ENCODE measurements at regions not wholly inside any gene's neighbourhood (a gene's known extent, or its start where the extent isn't known, plus 50 kb on each side); places are given as distances from the start of the nearest gene placed in this dataset.

- TF ChIP-seq CTCF (IDR thresholded peaks at IDR 0.05; ENCODE audit: insufficient read depth, low read length) (no peak), REST (IDR thresholded peaks at IDR 0.05; ENCODE audit: insufficient replicate concordance, low read depth) (no peak), POLR2AphosphoS5 (IDR thresholded peaks at IDR 0.05; ENCODE audit: low read depth) (no peak)
Measured at GRCh38 chr1:164479242-164479641, 79.7 kb upstream of the PBX1 start.

Measured in HL-60 (cell line).